ENCODE measurements at regions not wholly inside any gene's neighbourhood (a gene's known extent, or its start where the extent isn't known, plus 50 kb on each side); places are given as distances from the start of the nearest gene placed in this dataset.

GRCh38 chr5:2259494-2260107, 376.9 kb upstream of the IRX4 start (continued):
- TF ChIP-seq ZNF462 (CRISPR knock-in tag; IDR thresholded peaks at IDR 0.05) (no peak), NANOG (IDR thresholded peaks at IDR 0.05; ENCODE audit: borderline replicate concordance) (no peak), ZNF331 (CRISPR knock-in tag; IDR thresholded peaks at IDR 0.05; ENCODE audit: low read depth) (no peak), EZH2phosphoT487 (IDR thresholded peaks at IDR 0.05; ENCODE audit: unreplicated experiment) (no peak), ZNF114 (CRISPR knock-in tag; IDR thresholded peaks at IDR 0.05) (no peak)
- TF ChIP-seq, protein P1, sequence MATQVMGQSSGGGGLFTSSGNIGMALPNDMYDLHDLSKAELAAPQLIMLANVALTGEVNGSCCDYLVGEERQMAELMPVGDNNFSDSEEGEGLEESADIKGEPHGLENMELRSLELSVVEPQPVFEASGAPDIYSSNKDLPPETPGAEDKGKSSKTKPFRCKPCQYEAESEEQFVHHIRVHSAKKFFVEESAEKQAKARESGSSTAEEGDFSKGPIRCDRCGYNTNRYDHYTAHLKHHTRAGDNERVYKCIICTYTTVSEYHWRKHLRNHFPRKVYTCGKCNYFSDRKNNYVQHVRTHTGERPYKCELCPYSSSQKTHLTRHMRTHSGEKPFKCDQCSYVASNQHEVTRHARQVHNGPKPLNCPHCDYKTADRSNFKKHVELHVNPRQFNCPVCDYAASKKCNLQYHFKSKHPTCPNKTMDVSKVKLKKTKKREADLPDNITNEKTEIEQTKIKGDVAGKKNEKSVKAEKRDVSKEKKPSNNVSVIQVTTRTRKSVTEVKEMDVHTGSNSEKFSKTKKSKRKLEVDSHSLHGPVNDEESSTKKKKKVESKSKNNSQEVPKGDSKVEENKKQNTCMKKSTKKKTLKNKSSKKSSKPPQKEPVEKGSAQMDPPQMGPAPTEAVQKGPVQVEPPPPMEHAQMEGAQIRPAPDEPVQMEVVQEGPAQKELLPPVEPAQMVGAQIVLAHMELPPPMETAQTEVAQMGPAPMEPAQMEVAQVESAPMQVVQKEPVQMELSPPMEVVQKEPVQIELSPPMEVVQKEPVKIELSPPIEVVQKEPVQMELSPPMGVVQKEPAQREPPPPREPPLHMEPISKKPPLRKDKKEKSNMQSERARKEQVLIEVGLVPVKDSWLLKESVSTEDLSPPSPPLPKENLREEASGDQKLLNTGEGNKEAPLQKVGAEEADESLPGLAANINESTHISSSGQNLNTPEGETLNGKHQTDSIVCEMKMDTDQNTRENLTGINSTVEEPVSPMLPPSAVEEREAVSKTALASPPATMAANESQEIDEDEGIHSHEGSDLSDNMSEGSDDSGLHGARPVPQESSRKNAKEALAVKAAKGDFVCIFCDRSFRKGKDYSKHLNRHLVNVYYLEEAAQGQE (IDR thresholded peaks at IDR 0.05; ENCODE audit: unreplicated experiment): no peak
- TF ChIP-seq, protein P2, sequence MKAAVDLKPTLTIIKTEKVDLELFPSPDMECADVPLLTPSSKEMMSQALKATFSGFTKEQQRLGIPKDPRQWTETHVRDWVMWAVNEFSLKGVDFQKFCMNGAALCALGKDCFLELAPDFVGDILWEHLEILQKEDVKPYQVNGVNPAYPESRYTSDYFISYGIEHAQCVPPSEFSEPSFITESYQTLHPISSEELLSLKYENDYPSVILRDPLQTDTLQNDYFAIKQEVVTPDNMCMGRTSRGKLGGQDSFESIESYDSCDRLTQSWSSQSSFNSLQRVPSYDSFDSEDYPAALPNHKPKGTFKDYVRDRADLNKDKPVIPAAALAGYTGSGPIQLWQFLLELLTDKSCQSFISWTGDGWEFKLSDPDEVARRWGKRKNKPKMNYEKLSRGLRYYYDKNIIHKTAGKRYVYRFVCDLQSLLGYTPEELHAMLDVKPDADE (IDR thresholded peaks at IDR 0.05): no peak

Measured in GM23338 (cell line).